BLaER1 treated with 17β-estradiol and CSF1 and Interleukin-3, amounts not matched to agents 10 nM and 100 nM (cell line): ENCODE measurements at regions not wholly inside any gene's neighbourhood (a gene's known extent, or its start where the extent isn't known, plus 50 kb on each side); places are given as distances from the start of the nearest gene placed in this dataset.

ENCODE experiments used
- H3K27ac ChIP-seq, 11 experiments: shearing (Covaris generic); formaldehyde crosslinking; 2 replicates each; pipeline ENCODE4 v1.8.1; 2022
- H3K27me3 ChIP-seq, 11 experiments: shearing (Covaris generic); formaldehyde crosslinking; 2 replicates each; pipeline ENCODE4 v1.8.1; 2022
- H3K36me3 ChIP-seq, 11 experiments: shearing (Covaris generic); formaldehyde crosslinking; 2 replicates each; pipeline ENCODE4 v1.8.1; 2022
- H3K4me1 ChIP-seq, 10 experiments: shearing (Covaris generic); formaldehyde crosslinking; 2 replicates each; pipeline ENCODE4 v1.8.1; 2022
- H3K4me2 ChIP-seq, 11 experiments: shearing (Covaris generic); formaldehyde crosslinking; 2 replicates each; pipeline ENCODE4 v1.8.1; 2022
- H3K4me3 ChIP-seq, 10 experiments: shearing (Covaris generic); formaldehyde crosslinking; 2 replicates each; pipeline ENCODE4 v1.8.1; 2022
- H3K9ac ChIP-seq, 11 experiments: shearing (Covaris generic); formaldehyde crosslinking; 2 replicates each; pipeline ENCODE4 v1.8.1; 2022
- H3K9me3 ChIP-seq, 11 experiments: shearing (Covaris generic); formaldehyde crosslinking; replicated peaks in 1 of 11; 2 replicates each; pipeline ENCODE4 v1.8.1; 2022
- H4K20me1 ChIP-seq, 11 experiments: shearing (Covaris generic); formaldehyde crosslinking; 2 replicates each; pipeline ENCODE4 v1.8.1; 2022
- Cebpa-rat ChIP-seq, 11 experiments: shearing (Covaris generic); IDR thresholded peaks; 2 replicates each; pipeline ENCODE4 v1.8.1; 2022

- peaks cover 35 to 67% (median 52%) of the 10 kb centered on the region in 11 experiments for H3K27me3 ChIP-seq
- no peak for TF ChIP-seq Cebpa-rat (IDR thresholded peaks at IDR 0.05)
- peaks cover 0 to 52% (median 25%) of the 10 kb centered on the region in 11 experiments; a peak in 14 of 22 replicates for H4K20me1 ChIP-seq
- peaks cover 0 to 27% (median 3%) of the 10 kb centered on the region in 11 experiments; a peak in 8 of 22 replicates for H3K36me3 ChIP-seq
- no peaks in the 10 kb centered on the region for H3K9me3 ChIP-seq
- peak overlapping the region; percentile 81 to 99 (median 93) for H3K9ac ChIP-seq
- H3K27ac ChIP-seq = peak overlapping the region; percentile 65 to 99 (median 96); a peak in 21 of 22 replicates
- H3K4me3 ChIP-seq = peak overlapping the region; percentile 64 to 98 (median 90)
- peaks cover 60 to 74% (median 66%) of the 10 kb centered on the region in 10 experiments for H3K4me1 ChIP-seq
- peak overlapping the region; percentile 94 to 100 (median 99) for H3K4me2 ChIP-seq
These were observed 49.8 kb upstream of the BAHCC1 start for GRCh38 chr17:81345228-81346089.
